ENCODE measurements at regions not wholly inside any gene's neighbourhood (a gene's known extent, or its start where the extent isn't known, plus 50 kb on each side); places are given as distances from the start of the nearest gene placed in this dataset.

DNA sequence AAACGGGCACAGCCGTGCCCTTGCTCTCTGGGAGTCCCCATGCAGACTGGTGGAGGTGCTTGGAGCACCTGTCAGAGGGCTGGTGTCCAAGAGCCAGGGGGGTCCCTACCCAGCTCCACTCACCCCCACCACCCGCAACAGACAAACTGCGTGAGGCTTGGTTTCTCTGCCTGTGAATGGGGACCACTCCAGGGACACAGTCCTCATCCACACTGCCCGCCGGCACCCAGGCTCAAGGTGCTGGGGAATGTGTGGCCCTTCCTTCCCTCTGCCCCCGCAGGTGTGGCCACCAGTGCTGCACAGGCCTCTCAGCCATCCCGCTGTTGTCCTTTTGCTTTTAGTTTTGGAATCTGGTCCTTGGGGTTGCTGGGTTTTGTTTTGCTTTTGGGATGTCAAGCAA lies 136.5 kb upstream of the ZNF236 start:
- ChIA-PET POLR2A (no interaction called here), CTCF (interaction anchor here (1.7 to 2.3 kb wide), 2 partner anchors 285 to 287 kb away, joined by 9 to 15 read pairs; no protein-coding TSS in a partner anchor), RAD21 (ENCODE audit: low non-redundant PET in 1 of 2, low total read pairs in 2 of 2, uncharacterized antibody in 2 of 2, unreplicated experiment in 2 of 2) (no interaction called here)
- intact Hi-C loops (cut with micrococcal nuclease), result loop anchor here (1.0 kb wide), 2 partner anchors 280 to 287 kb away; no protein-coding TSS in a partner anchor
- no peaks in the 10 kb centered on the region for H4K20me1 ChIP-seq (ENCODE audit: insufficient read depth)
- no peak overlapping the region for H2AFZ ChIP-seq (ENCODE audit: low read depth, low read length, poor library complexity, severe bottlenecking)
- no peak overlapping the region for H3K9ac ChIP-seq (ENCODE audit: low read length)
- TF ChIP-seq ZFX (IDR thresholded peaks at IDR 0.05), result no peak
- no peak for ATAC-seq
- DNase-seq (ENCODE audit: low read depth, low spot score), result no peak
- H3K27me3 ChIP-seq (ENCODE audit: insufficient read depth, low read length), result peaks cover 12% of the 10 kb centered on the region
- H3K9me3 ChIP-seq (ENCODE audit: control insufficient read depth in 1 of 2, insufficient read depth in 1 of 2, low read depth in 1 of 2, low read length in 2 of 2), result no peaks in the 10 kb centered on the region
- no peak overlapping the region for H3K4me3 ChIP-seq (replicated peaks in 1 of 2; ENCODE audit: low read depth in 1 of 2, low read length in 2 of 2)
- H3K27ac ChIP-seq (ENCODE audit: low read depth, low read length), result no peak overlapping the region
- H3K9me2 ChIP-seq (ENCODE audit: insufficient read depth), result no peaks in the 10 kb centered on the region
- BruUV-seq (replicated peaks), result no TSS peak
- H3K36me3 ChIP-seq (ENCODE audit: control insufficient read depth in 1 of 2, insufficient read depth in 2 of 2, low read length in 2 of 2), result no peaks in the 10 kb centered on the region
- H3K79me2 ChIP-seq (ENCODE audit: insufficient read depth, low read length), result no peaks in the 10 kb centered on the region
- no peak overlapping the region for H3K4me2 ChIP-seq (ENCODE audit: low read length)
- H3K4me1 ChIP-seq (ENCODE audit: control insufficient read depth in 1 of 2, insufficient read depth in 2 of 2, low read length in 2 of 2), result peaks cover 2 to 6% of the 10 kb centered on the region in 2 experiments; a peak in 2 of 4 replicates

- H3K9ac ChIP-seq (ENCODE audit: low read length), result no peak overlapping the region
- no peaks in the 10 kb centered on the region for H3K36me3 ChIP-seq (ENCODE audit: control insufficient read depth in 1 of 2, insufficient read depth in 2 of 2, low read length in 2 of 2)
- TF ChIP-seq CEBPB (IDR thresholded peaks at IDR 0.05; ENCODE audit: low read depth) (no peak), YY1 (IDR thresholded peaks at IDR 0.05; ENCODE audit: extremely low read depth, insufficient replicate concordance, low read depth, low read length) (no peak), CBX3 (IDR thresholded peaks at IDR 0.05; ENCODE audit: low read depth) (no peak), TCF7L2 (IDR thresholded peaks at IDR 0.05; ENCODE audit: borderline replicate concordance, extremely low read depth, insufficient read depth, insufficient read length) (no peak), CTCF (IDR thresholded peaks at IDR 0.05 in 2 of 3, conservative IDR thresholded peaks at IDR 0.05 in 1 of 3; ENCODE audit: borderline replicate concordance in 1 of 3, insufficient read depth in 1 of 3, low read depth in 2 of 3, low read length in 2 of 3) (no peak), EZH2 (IDR thresholded peaks at IDR 0.05) (no peak)
- TF ChIP-seq, protein P1, sequence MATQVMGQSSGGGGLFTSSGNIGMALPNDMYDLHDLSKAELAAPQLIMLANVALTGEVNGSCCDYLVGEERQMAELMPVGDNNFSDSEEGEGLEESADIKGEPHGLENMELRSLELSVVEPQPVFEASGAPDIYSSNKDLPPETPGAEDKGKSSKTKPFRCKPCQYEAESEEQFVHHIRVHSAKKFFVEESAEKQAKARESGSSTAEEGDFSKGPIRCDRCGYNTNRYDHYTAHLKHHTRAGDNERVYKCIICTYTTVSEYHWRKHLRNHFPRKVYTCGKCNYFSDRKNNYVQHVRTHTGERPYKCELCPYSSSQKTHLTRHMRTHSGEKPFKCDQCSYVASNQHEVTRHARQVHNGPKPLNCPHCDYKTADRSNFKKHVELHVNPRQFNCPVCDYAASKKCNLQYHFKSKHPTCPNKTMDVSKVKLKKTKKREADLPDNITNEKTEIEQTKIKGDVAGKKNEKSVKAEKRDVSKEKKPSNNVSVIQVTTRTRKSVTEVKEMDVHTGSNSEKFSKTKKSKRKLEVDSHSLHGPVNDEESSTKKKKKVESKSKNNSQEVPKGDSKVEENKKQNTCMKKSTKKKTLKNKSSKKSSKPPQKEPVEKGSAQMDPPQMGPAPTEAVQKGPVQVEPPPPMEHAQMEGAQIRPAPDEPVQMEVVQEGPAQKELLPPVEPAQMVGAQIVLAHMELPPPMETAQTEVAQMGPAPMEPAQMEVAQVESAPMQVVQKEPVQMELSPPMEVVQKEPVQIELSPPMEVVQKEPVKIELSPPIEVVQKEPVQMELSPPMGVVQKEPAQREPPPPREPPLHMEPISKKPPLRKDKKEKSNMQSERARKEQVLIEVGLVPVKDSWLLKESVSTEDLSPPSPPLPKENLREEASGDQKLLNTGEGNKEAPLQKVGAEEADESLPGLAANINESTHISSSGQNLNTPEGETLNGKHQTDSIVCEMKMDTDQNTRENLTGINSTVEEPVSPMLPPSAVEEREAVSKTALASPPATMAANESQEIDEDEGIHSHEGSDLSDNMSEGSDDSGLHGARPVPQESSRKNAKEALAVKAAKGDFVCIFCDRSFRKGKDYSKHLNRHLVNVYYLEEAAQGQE (IDR thresholded peaks at IDR 0.05; ENCODE audit: low read depth), result no peak
- no TSS peak for BruUV-seq (replicated peaks)
- no peaks in the 10 kb centered on the region for H3K9me2 ChIP-seq (ENCODE audit: insufficient read depth)
- no peak overlapping the region for H3K4me3 ChIP-seq (replicated peaks in 1 of 2; ENCODE audit: low read depth in 1 of 2, low read length in 2 of 2)
- intact Hi-C loops (cut with micrococcal nuclease), result no loop called here
- peaks cover 12% of the 10 kb centered on the region for H3K27me3 ChIP-seq (ENCODE audit: insufficient read depth, low read length)
- H2AFZ ChIP-seq (ENCODE audit: low read depth, low read length, poor library complexity, severe bottlenecking), result no peak overlapping the region
- no peaks in the 10 kb centered on the region for H3K79me2 ChIP-seq (ENCODE audit: insufficient read depth, low read length)
- no peak for ATAC-seq
- H3K4me1 ChIP-seq (ENCODE audit: control insufficient read depth in 1 of 2, insufficient read depth in 2 of 2, low read length in 2 of 2), result peaks cover 2 to 6% of the 10 kb centered on the region in 2 experiments; a peak in 2 of 4 replicates
- ChIA-PET RAD21 (ENCODE audit: low non-redundant PET in 1 of 2, low total read pairs in 2 of 2, uncharacterized antibody in 2 of 2, unreplicated experiment in 2 of 2) (no interaction called here), CTCF (interaction anchor here (1.1 kb wide), 1 partner anchor 287 kb away, joined by 4 read pairs; no protein-coding TSS in a partner anchor), POLR2A (no interaction called here)
- H3K9me3 ChIP-seq (ENCODE audit: control insufficient read depth in 1 of 2, insufficient read depth in 1 of 2, low read depth in 1 of 2, low read length in 2 of 2), result no peaks in the 10 kb centered on the region
- DNase-seq (ENCODE audit: low read depth, low spot score), result no peak
- no peaks in the 10 kb centered on the region for H4K20me1 ChIP-seq (ENCODE audit: insufficient read depth)
- H3K27ac ChIP-seq (ENCODE audit: low read depth, low read length), result no peak overlapping the region
- no peak overlapping the region for H3K4me2 ChIP-seq (ENCODE audit: low read length)
Measured at GRCh38 chr18:76685402-76685801, 137.0 kb upstream of the ZNF236 start.

Measured in HCT116 (cell line).